Posterior vena cava (tissue), 2 donors: ENCODE measurements at regions not wholly inside any gene's neighbourhood (a gene's known extent, or its start where the extent isn't known, plus 50 kb on each side); places are given as distances from the start of the nearest gene placed in this dataset.
"Not testable (repeated sequence)": the region's sequence is repeated elsewhere in the genome, so short reads cannot be mapped to it uniquely, and the experiment has no call there.

ENCODE experiments used
- DNase-seq: peaks from one replicate; pipeline ENCODE4 v3.0.0-alpha.2; 2020; ENCODE audit warnings: low spot score
- intact Hi-C, 2 donors: fragments of 100-400 bp; cut with DNase I; formaldehyde crosslinking; loops; one replicate each; pipeline versions ENCODE4 v1.14.1 to v1.14.2; 2022 to 2023
- donor health status: DM: yes; HTN: yes; CAD: no.
- donor health status: DM: yes; HTN: yes; CAD: no.

DNA sequence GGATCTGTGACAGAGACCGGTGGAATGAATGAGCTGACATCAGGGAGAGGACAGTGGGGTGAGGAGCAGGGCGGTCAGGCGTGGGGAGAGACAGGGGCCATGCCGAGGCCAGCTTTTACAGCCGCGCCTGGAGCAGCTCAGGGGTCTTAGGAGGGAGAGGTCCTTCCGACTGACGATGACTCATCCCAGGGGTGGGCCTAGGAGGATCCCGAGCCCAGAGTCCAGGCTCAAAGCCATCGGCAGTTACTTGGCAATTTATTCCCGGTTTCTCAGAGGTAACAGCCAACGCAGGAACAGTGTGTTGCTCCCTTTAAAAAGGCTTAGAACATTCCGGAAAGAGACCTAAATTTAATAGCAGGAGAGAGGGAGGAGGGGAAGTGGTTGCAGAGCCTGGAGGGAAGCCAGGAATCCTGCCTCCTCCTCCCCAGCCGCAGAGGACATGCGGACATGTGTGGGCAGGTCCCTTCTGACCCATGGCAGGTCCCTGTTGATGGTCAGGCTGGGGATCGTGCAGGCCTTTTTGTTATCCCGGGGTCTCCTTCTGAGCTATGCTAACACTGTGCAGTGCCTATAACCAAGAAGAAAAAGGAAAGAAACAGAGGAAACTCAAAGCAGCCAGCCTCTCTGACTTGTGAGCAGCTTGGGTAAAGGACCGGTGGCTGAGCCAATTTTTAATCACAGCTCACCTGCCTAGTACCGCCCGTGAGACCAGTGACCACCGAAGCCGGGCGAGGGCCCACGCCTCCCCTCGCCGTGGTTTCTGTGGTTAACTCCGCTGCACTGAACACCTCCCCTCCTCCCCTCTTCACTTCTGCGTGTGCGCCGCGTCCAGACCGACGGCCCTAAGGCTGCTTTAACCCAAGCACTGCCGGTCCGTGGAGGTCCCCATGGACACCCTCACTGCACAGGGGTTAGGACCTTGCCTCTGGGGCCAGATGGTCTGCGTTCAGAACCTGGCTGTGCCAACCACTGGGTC, 392.4 kb upstream of the PROK2 start:
- DNase-seq: peak; percentile 87

GRCh38 chr3:72176537-72177041, 391.6 kb upstream of the PROK2 start:
- intact Hi-C loops: no loop called here
- no peak for DNase-seq

More for the DNA sequence above, 392.4 kb upstream of the PROK2 start:
- intact Hi-C loops: no loop called here

GRCh38 chr3:72175296-72175858, 390.4 kb upstream of the PROK2 start:
- intact Hi-C loops: no loop called here
- no peak for DNase-seq

- no peak for DNase-seq
- intact Hi-C loops: no loop called here
Measured at GRCh38 chr3:72174890-72175289, 389.9 kb upstream of the PROK2 start.

- intact Hi-C loops: no loop called here
- DNase-seq: no peak
Measured at GRCh38 chr3:72174040-72174439, 389.1 kb upstream of the PROK2 start.

DNA sequence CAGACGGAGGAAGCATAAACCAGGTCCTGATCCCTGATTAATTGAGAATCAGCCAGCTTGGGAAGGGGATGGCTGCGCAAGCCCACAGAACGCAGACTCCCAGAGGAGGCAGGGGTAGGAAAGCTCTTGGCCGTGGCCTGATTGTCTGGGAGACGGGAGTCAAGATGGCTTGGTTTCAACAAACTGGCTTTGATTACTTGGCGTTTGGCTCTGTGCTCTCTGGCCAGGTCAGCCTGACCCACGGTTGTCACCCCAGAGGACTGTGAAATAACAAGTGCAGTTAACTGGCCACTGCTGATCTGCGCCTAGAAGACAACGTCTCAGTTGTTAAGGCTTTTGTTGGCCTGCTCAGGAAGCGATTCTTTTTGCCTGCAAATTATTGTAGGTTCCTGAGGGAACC, 387.0 kb upstream of the PROK2 start:
- no peak for DNase-seq

DNA sequence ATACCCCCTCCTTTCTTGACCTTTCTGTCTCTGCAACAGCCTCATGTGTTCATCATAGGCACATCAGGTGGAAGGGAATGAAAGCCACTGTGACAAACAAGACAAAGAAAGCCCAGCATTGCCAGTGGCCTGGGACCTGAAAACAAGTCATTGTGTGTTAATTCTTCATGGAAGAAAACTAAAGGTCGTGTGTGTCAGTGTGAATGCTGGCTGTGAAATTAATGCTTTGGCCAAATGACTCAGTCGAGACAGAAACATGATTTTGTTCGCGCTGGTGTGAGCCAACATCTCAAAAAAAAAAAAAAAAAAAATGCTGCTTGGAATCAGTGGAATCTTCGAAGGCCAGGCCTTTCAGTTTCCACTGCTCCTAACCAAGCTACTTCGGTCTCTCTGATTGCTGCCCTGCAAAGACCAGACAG, 386.5 kb upstream of the PROK2 start:
- no peak for DNase-seq
- intact Hi-C loops: no loop called here

More for the DNA sequence above, 387.0 kb upstream of the PROK2 start:
- intact Hi-C loops: no loop called here

- intact Hi-C loops: no loop called here
- no peak for DNase-seq
Measured at GRCh38 chr3:72169561-72170472, 384.9 kb upstream of the PROK2 start.

DNA sequence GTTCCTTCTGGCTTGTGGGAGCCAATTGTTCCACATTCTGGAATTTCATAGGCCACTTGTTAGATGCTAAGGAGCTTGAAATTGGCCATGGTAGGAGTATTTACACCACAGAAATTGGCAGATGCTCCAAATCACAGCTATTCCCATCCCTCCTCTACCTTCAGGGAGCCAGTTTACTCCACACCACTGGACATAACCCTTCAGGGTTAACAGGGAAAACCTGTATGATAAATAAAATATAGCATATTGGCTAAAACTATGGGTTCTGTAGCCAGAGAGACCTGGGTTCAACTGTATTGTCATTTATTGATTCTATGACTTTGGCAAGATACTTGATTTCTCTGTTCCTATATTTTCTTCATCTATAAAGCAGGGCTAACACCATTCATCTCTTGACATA, 384.2 kb upstream of the PROK2 start:
- no peak for DNase-seq
- intact Hi-C loops: no loop called here

DNA sequence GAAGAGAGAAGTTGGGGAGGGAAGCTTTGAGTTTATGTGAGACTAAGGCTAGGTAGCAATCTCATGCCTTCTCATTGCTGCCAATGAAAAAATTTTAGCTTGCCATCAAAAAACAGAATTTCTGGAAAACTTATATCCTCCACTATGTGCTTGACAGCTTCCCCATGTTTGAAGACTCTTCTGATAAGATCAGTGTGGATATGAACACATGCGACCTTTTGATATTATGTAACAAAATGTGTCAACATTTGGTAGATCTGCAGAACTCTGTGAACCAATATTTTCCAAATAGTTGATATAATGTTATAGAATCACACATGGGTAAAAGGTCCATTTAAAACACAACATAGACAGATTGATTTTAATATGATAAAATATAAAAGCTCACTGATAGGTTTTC, 380.9 kb upstream of the PROK2 start:
- intact Hi-C loops: no loop called here
- DNase-seq: no peak

DNA sequence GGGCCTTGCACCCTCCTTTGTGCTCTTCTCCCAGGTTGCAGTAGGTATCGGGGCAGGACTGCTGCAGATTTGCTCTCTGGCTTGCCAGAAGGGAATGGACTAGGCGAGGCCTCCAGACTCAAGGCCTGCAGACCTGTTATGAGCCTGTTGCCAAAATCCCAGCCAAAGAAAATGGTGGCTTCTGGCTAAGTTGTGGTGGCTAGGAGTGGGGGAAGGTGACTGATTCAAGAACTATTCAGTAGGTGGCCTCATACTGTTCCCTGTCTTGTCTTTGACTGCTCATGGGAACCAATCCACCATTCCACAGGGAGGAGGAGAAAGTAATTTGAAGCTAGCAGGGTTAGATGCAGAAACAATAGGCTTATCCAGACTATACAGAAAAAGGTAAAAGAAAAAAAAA, 380.4 kb upstream of the PROK2 start:
- intact Hi-C loops: no loop called here
- no peak for DNase-seq

- intact Hi-C loops: loop anchor here in 1 of 2 donors (5.0 kb wide), 1 partner anchor 47 kb away; no protein-coding TSS in a partner anchor
- no peak for DNase-seq
Measured at GRCh38 chr3:72164635-72164978, 379.7 kb upstream of the PROK2 start.

GRCh38 chr3:72163809-72164634, 379.1 kb upstream of the PROK2 start:
- no peak for DNase-seq
- intact Hi-C loops: loop anchor here in 1 of 2 donors (5.0 kb wide), 1 partner anchor 47 kb away; no protein-coding TSS in a partner anchor

- DNase-seq: no peak
- intact Hi-C loops: loop anchor here in 1 of 2 donors (5.0 kb wide), 1 partner anchor 45 kb away; no protein-coding TSS in a partner anchor
Measured at GRCh38 chr3:72162649-72163184, 377.8 kb upstream of the PROK2 start.

- intact Hi-C loops: loop anchor here in 1 of 2 donors (5.0 kb wide), 1 partner anchor 45 kb away; no protein-coding TSS in a partner anchor
- no peak for DNase-seq
Measured at GRCh38 chr3:72161881-72162595, 377.1 kb upstream of the PROK2 start.

DNA sequence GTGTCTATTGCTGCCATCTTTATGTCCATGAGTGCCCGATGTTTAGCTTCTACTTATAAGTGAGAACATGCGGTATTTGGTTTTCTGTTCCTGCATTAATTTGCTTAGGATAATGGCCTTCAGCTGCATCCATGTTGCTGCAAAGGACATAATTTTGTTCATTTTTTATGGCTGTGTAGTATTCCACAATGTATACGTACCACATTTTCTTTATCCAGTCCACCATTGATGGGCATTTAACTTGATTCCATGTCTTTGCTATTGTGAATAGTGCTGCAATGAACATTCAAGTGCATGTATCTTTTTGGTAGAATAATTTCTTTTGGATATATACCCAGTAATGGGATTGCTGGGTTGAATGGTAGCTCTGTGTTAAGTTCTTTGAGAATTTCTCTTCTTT, 376.3 kb upstream of the PROK2 start:
- not testable (repeated sequence) for DNase-seq
- intact Hi-C loops: loop anchor here in 1 of 2 donors (5.0 kb wide), 1 partner anchor 44 kb away; no protein-coding TSS in a partner anchor

DNA sequence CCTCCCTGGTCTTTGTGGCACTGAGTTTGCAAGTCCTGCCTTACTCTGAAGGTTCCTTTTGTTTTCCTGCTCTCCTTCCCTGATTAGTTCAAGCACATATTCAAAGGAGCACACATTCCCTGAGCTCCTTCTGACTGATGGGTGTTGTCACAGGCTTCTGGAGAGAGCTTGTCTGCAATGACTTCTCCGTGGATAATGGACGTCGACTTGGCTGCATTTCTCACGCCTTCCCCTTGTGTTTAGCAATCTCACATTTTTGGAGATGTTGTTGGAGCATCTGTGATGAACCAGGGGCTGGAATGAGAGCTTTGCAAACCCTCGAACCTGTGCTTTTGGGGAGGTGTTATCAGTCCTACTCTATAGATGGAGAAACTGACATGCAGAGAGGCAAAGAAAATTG, 375.4 kb upstream of the PROK2 start:
- DNase-seq: no peak
- intact Hi-C loops: loop anchor here in 1 of 2 donors (5.0 kb wide), 1 partner anchor 43 kb away; no protein-coding TSS in a partner anchor
